ENCODE measurements at regions not wholly inside any gene's neighbourhood (a gene's known extent, or its start where the extent isn't known, plus 50 kb on each side); places are given as distances from the start of the nearest gene placed in this dataset.

DNA sequence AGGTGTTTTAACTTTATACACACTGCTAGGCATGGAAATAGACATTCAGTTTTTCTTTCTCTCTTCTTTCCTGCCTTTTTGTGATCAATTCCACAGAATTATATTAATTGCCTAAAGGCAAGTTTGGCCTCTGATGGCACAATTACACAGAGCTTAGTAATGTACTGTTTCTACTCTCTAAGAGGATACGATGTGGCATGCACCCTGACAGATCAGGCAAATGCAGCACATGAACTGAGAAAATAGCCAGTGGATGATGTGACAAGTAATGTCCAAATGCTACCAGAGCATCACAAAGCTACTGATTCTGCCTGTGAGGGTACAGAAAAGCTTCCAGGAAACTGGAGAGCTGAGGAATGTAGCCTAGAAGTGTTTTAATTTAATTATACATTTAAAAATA, 233.8 kb upstream of the PRR20A start:
- no peaks in the 10 kb centered on the region for H3K36me3 ChIP-seq (ENCODE audit: control insufficient read depth in 2 of 2, extremely low read depth in 1 of 2, insufficient read depth in 2 of 2, low read length in 2 of 2)
- H3K4me3 ChIP-seq (replicated peaks in 1 of 3; ENCODE audit: insufficient read depth in 1 of 3, low read depth in 1 of 3, low read length in 3 of 3), result no peak overlapping the region
- peaks cover 10% of the 10 kb centered on the region for H3K4me1 ChIP-seq (ENCODE audit: control insufficient read depth, extremely low read depth, insufficient read depth, low read length)
- H3K27me3 ChIP-seq (ENCODE audit: control insufficient read depth in 2 of 2, insufficient read depth in 2 of 2, low read length in 2 of 2), result no peaks in the 10 kb centered on the region
- H3K79me2 ChIP-seq (ENCODE audit: control insufficient read depth, insufficient read depth, low read length), result no peaks in the 10 kb centered on the region
- no peak overlapping the region for H3K9ac ChIP-seq (replicated peaks; ENCODE audit: extremely low read depth, insufficient read depth, low read length)
- no peak for DNase-seq (ENCODE audit: low read depth, low spot score)
- no peak for FAIRE-seq
- BruUV-seq (replicated peaks), result no TSS peak
- no peaks in the 10 kb centered on the region for H3K9me1 ChIP-seq (replicated peaks; ENCODE audit: control insufficient read depth, extremely low read depth, insufficient read depth, low read length)
- dilution Hi-C loops (cut with MboI; ENCODE audit: extremely low pct_ligation_motif_present, low sequenced_read_pairs) (no loop called here), intact Hi-C loops (cut with micrococcal nuclease) (no loop called here)
- H3K27ac ChIP-seq (ENCODE audit: insufficient read depth, low read depth, low read length), result no peak overlapping the region
- TF ChIP-seq MAX (IDR thresholded peaks at IDR 0.05; ENCODE audit: insufficient read depth, insufficient read length) (no peak), GATA2 (IDR thresholded peaks at IDR 0.05; ENCODE audit: insufficient read depth, insufficient read length, low read depth, low read length) (no peak), POLR2A (IDR thresholded peaks at IDR 0.05; ENCODE audit: low read depth, low read length) (no peak), FOS (IDR thresholded peaks at IDR 0.05; ENCODE audit: borderline replicate concordance, insufficient read depth, low read length) (no peak), CTCF (IDR thresholded peaks at IDR 0.05; ENCODE audit: extremely low read depth in 1 of 2, insufficient read depth in 1 of 2, low read depth in 1 of 2, low read length in 2 of 2) (no peak), POLR2AphosphoS5 (IDR thresholded peaks at IDR 0.05; ENCODE audit: insufficient read depth, low read depth, low read length) (no peak), MYC (IDR thresholded peaks at IDR 0.05; ENCODE audit: low read depth, low read length) (no peak)
- H4K20me1 ChIP-seq (replicated peaks; ENCODE audit: control insufficient read depth, extremely low read depth, insufficient read depth, low read length), result no peaks in the 10 kb centered on the region
- POLR2A ChIA-PET, result interaction anchor here (0.7 kb wide), 1 partner anchor 61 kb away, joined by 4 read pairs; no protein-coding TSS in a partner anchor
- H2AFZ ChIP-seq (ENCODE audit: low read depth, low read length), result peak overlapping the region; percentile 94
- no peak overlapping the region for H3K4me2 ChIP-seq (ENCODE audit: insufficient read depth, low read length)
- CTCF ChIA-PET, result interaction anchor here (0.9 kb wide), 1 partner anchor 10 kb away, joined by 3 read pairs; no protein-coding TSS in a partner anchor
- H3K9me3 ChIP-seq (replicated peaks; ENCODE audit: control insufficient read depth, insufficient read depth, low read length), result no peaks in the 10 kb centered on the region
